OCI-LY3 (cell line): ENCODE measurements at regions not wholly inside any gene's neighbourhood (a gene's known extent, or its start where the extent isn't known, plus 50 kb on each side); places are given as distances from the start of the nearest gene placed in this dataset.

Experiments used
- H2AFZ ChIP-seq: fragments of 200-600, 300-600 bp; shearing (Covaris generic); 2 replicates; pipeline ENCODE4 v1.6.0; 2014; ENCODE audit warnings: antibody characterized with exemption, low read depth, low read length
- H3K27ac ChIP-seq: fragments of 200-600, 300-600 bp; sonication (generic); 2 replicates; pipeline ENCODE4 v1.5.1; 2014; ENCODE audit warnings: mild to moderate bottlenecking, low read length, moderate library complexity, mixed read lengths
- H3K27me3 ChIP-seq: fragments of 200-600, 300-600 bp; sonication (generic); 2 replicates; pipeline ENCODE4 v1.6.1; 2014; ENCODE audit warnings: low read depth, low read length, mixed read lengths
- H3K36me3 ChIP-seq: fragments of 200-600, 300-600 bp; sonication (generic); replicated peaks from 2 replicates; pipeline ENCODE3; 2014; ENCODE audit warnings: low read depth, low read length, mixed read lengths
- H3K4me1 ChIP-seq: fragments of 300-600, 200-600 bp; sonication (generic); 2 replicates; pipeline ENCODE4 v1.6.1; 2014; ENCODE audit warnings: low read length, mixed read lengths
- H3K4me2 ChIP-seq: fragments of 200-600, 300-600 bp; sonication (generic); 2 replicates; pipeline ENCODE4 v1.6.1; 2014; ENCODE audit warnings: low read length, mixed read lengths
- H3K4me3 ChIP-seq: fragments of 300-600, 200-600 bp; sonication (generic); 2 replicates; pipeline ENCODE4 v1.5.1; 2014; ENCODE audit warnings: antibody characterized with exemption, mild to moderate bottlenecking, low read length, moderate library complexity
- H3K79me2 ChIP-seq: fragments of 300-600, 200-600 bp; shearing (Covaris generic); 2 replicates; pipeline ENCODE4 v1.6.1; 2014; ENCODE audit warnings: mild to moderate bottlenecking, low read length, mixed read lengths
- H3K9ac ChIP-seq: fragments of 300-600, 200-600 bp; shearing (Covaris generic); 2 replicates; pipeline ENCODE4 v1.6.0; 2014; ENCODE audit warnings: mild to moderate bottlenecking, low read length, moderate library complexity
- H3K9me3 ChIP-seq: fragments of 200-600, 300-600 bp; shearing (Covaris generic); 2 replicates; pipeline ENCODE4 v1.6.1; 2014; ENCODE audit warnings: low read length, mixed read lengths; ENCODE audit not compliant: insufficient read depth
- H4K20me1 ChIP-seq: fragments of 200-600, 300-600 bp; sonication (generic); 2 replicates; pipeline ENCODE4 v1.6.1; 2016; ENCODE audit warnings: low read length, mixed read lengths; ENCODE audit not compliant: insufficient read depth
- EZH2phosphoT487 ChIP-seq: fragments of 200-600 bp; shearing (Covaris generic); IDR thresholded peaks from 2 replicates; pipeline ENCODE4 v1.6.1; 2018; ENCODE audit warnings: antibody characterized with exemption, mixed run types, low read depth
- TF ChIP-seq, protein P1 (sequence below): fragments of 200-600, 300-600 bp; sonication (generic); IDR thresholded peaks from 2 replicates; pipeline ENCODE4 v1.5.1; 2014; ENCODE audit warnings: antibody characterized with exemption, low read length, low read depth

DNA sequence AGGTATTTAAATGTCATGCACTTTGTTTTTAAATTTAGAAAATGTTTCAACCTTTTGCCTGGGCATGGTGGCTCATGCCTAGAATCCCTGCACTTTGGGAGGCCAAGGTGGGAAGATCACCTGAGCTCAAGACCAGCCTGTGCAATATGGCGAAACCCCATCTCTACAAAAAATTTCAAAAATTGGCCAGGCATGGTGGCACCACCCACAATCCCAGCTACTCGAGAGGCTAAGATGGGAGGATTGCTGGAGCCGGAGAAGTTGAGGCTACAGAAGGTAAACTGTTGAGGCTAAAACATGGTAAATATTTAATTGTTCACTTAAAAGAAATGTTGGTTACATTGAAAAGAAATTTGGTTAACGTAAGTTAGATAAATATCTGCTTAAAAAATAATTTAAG lies 108.4 kb upstream of the IGLL5 start:
- Histone ChIP-seq H3K27ac (no peak overlapping the region), H3K9ac (no peak overlapping the region), H3K4me2 (no peak overlapping the region), H3K4me1 (no peaks in the 10 kb centered on the region), H4K20me1 (no peaks in the 10 kb centered on the region), H3K9me3 (no peaks in the 10 kb centered on the region), H3K27me3 (no peaks in the 10 kb centered on the region), H3K4me3 (no peak overlapping the region), H3K79me2 (no peaks in the 10 kb centered on the region), H3K36me3 (no peaks in the 10 kb centered on the region), H2AFZ (no peak overlapping the region)
- TF ChIP-seq EZH2phosphoT487: no peak
- TF ChIP-seq, protein P1, sequence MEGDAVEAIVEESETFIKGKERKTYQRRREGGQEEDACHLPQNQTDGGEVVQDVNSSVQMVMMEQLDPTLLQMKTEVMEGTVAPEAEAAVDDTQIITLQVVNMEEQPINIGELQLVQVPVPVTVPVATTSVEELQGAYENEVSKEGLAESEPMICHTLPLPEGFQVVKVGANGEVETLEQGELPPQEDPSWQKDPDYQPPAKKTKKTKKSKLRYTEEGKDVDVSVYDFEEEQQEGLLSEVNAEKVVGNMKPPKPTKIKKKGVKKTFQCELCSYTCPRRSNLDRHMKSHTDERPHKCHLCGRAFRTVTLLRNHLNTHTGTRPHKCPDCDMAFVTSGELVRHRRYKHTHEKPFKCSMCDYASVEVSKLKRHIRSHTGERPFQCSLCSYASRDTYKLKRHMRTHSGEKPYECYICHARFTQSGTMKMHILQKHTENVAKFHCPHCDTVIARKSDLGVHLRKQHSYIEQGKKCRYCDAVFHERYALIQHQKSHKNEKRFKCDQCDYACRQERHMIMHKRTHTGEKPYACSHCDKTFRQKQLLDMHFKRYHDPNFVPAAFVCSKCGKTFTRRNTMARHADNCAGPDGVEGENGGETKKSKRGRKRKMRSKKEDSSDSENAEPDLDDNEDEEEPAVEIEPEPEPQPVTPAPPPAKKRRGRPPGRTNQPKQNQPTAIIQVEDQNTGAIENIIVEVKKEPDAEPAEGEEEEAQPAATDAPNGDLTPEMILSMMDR: no peak

DNA sequence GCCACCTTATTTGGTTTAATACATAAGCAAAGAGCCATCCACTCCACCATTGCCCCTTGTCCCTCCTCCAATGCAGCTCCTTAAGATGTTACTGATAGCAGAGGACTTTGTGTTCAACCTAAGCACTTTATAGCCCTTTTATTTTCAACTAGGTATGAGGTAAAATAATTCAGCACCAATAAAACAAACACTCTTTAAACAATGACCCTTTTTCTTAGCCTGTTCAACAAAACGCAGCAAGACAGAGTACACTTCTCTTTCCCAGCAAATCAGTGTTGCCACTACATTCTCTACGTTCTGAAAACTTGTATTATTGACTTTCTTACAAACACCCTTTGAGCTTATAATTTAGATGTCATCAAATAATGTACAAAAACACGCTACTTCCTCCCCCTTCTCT lies 104.0 kb upstream of the IGLL5 start:
- Histone ChIP-seq H2AFZ (no peak overlapping the region), H3K9me3 (no peaks in the 10 kb centered on the region), H4K20me1 (no peaks in the 10 kb centered on the region), H3K4me3 (no peak overlapping the region), H3K27ac (no peak overlapping the region), H3K27me3 (no peaks in the 10 kb centered on the region), H3K4me1 (no peaks in the 10 kb centered on the region), H3K36me3 (no peaks in the 10 kb centered on the region), H3K79me2 (no peaks in the 10 kb centered on the region), H3K9ac (no peak overlapping the region), H3K4me2 (no peak overlapping the region)
- TF ChIP-seq, protein P1: no peak
- no peak for TF ChIP-seq EZH2phosphoT487

DNA sequence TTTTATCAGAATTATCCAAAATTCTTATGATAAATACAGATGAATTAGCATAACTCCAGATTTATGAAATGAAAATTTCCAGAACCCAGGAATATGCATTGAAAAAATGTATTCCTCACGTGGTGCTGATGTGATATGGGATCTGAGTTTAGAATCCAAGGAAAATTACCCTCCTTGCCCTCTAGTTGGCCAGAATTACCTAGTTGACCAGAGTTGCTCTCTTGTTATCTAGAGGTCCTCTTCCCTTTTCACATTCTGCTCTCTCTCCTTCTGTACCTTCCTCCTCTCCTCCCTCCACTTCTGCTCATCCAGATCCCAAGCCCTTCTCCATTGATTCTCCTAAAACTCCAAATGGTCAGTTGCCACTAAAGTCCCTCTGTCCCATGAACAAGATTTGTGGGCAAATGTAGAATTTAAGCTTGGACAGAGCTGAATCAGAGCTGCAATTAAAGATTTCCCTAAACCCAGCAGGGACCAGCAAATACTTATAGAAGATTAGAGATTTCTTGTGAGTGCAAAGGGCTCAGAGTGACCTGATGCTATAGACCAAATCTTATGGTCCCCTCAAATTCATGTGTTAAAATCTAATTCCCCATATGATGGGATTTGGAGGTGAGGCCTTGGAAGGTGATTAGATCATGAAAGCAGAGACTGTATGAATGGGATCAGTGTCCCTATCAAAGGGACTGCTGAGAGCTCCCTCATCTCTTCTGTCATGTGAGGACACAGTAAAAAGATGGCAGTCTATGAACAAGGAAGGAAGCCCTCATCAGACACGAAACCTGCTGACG lies 103.2 kb upstream of the IGLL5 start:
- Histone ChIP-seq H3K4me1 (no peaks in the 10 kb centered on the region), H4K20me1 (no peaks in the 10 kb centered on the region), H2AFZ (no peak overlapping the region), H3K27ac (no peak overlapping the region), H3K9me3 (no peaks in the 10 kb centered on the region), H3K79me2 (no peaks in the 10 kb centered on the region), H3K4me3 (no peak overlapping the region), H3K4me2 (no peak overlapping the region), H3K9ac (no peak overlapping the region), H3K27me3 (no peaks in the 10 kb centered on the region), H3K36me3 (no peaks in the 10 kb centered on the region)
- TF ChIP-seq, protein P1: no peak
- no peak for TF ChIP-seq EZH2phosphoT487

DNA sequence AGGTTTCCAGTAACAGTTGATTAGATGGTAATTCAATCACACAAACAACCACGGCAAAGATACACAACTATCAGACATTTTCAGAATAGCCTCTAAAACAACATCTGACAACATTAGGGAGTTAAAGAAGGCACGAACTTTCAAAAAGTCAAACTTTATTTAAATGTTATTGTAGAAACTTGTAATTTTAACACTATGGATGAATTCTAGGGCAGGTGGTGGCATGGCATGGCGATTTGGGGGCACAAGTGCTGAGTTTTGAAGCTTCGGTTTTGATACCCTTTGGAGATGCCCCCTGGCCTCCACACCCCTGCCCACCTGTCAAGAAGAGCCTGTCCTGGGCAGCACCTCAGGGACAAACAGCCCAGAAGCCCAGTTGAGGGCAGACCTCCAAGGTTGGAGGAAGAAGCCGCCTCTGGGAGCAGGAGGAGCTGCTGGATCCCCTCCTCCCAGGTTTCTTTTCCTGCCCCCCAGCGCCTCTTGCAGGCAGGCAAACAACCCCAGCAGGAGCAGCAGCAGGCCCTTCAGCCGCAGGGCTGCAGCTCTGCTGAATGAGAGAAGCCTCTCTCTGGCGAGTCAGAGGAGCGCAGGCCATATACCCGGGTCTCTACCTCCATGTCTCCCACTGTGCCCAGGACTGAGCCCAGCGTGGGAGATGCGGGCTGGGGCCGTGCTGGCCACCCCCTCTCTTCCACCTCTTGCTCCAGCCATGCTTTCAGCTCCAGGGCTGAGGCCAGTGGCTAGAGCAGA lies 102.1 kb upstream of the IGLL5 start:
- no peaks in the 10 kb centered on the region for H3K4me1 ChIP-seq

More for the DNA sequence above, 102.1 kb upstream of the IGLL5 start:
- Histone ChIP-seq H3K79me2 (no peaks in the 10 kb centered on the region), H3K9ac (no peak overlapping the region), H3K27me3 (no peaks in the 10 kb centered on the region), H3K9me3 (no peaks in the 10 kb centered on the region), H3K27ac (no peak overlapping the region), H3K36me3 (no peaks in the 10 kb centered on the region), H3K4me2 (no peak overlapping the region), H4K20me1 (no peaks in the 10 kb centered on the region), H3K4me3 (no peak overlapping the region), H2AFZ (no peak overlapping the region)
- no peak for TF ChIP-seq EZH2phosphoT487
- TF ChIP-seq, protein P1: no peak
